Body of pancreas (tissue), 4 donors: ENCODE measurements at regions not wholly inside any gene's neighbourhood (a gene's known extent, or its start where the extent isn't known, plus 50 kb on each side); places are given as distances from the start of the nearest gene placed in this dataset.
"Not testable (repeated sequence)": the region's sequence is repeated elsewhere in the genome, so short reads cannot be mapped to it uniquely, and the experiment has no call there.

ENCODE experiments used
- ATAC-seq: fragments of 150-250 bp; one replicate; pipeline ENCODE4 v1.9.1; 2016
- DNase-seq, 4 donors: peaks; one replicate each; pipeline ENCODE4 v3.0.0-alpha.2; 2019
- H3K27ac ChIP-seq, 4 donors: fragments of 200-600 bp; sonication (generic); 1 replicate in 3 of 4; 2 replicates in 1 of 4; pipeline versions ENCODE4 v1.5.1 to v1.6.1; 2016 to 2019; ENCODE audit warnings: mild to moderate bottlenecking in 1 of 4, mixed read lengths in 1 of 4, moderate library complexity in 1 of 4
- H3K27me3 ChIP-seq, 2 donors: fragments of 200-600 bp; sonication (generic); one replicate each; pipeline ENCODE4 v1.6.0; 2016; ENCODE audit warnings: mild to moderate bottlenecking in 1 of 2
- H3K36me3 ChIP-seq, 2 donors: fragments of 200-600 bp; sonication (generic); replicated peaks in 1 of 2; 2 replicates each; pipeline ENCODE4 v1.5.1; 2016; ENCODE audit warnings: low read depth in 2 of 2; ENCODE audit not compliant: insufficient read depth in 1 of 2
- H3K4me1 ChIP-seq: fragments of 200-600 bp; sonication (generic); one replicate; pipeline ENCODE4 v1.6.0; 2016
- H3K4me3 ChIP-seq, 2 donors: fragments of 200-600 bp; sonication (generic); 1 replicate in 1 of 2; 2 replicates in 1 of 2; pipeline ENCODE4 v1.5.1; 2016 to 2019
- H3K9me3 ChIP-seq, 3 donors: fragments of 200-600 bp; sonication (generic); 1 replicate in 2 of 3; 2 replicates in 1 of 3; pipeline ENCODE4 v1.5.1; 2016
- POLR2A ChIP-seq, 3 donors: fragments of 450-650 bp; IDR thresholded peaks; one replicate each; pipeline ENCODE4 v1.6.1; 2016; ENCODE audit warnings: antibody characterized with exemption in 3 of 3, mild to moderate bottlenecking in 2 of 3
- WGBS, 2 donors: methylation state at CpG; one replicate each; pipeline ENCODE4 v1.1.5; 2017; 5-methylcytosine and 5-hydroxymethylcytosine counted together
- intact Hi-C: fragments of 100-400 bp; cut with DNase I; formaldehyde crosslinking; loops from one replicate; pipeline ENCODE4 v1.15.1; 2023
- TF ChIP-seq, protein P1 (sequence below), 7 experiments: fragments of 450-650 bp in 4 of 7; fragments of 200-600 bp in 3 of 7; sonication (generic) in 3 of 7; IDR thresholded peaks; one replicate each; pipeline ENCODE4 v1.5.1; 2016 to 2019; ENCODE audit warnings: antibody characterized with exemption in 7 of 7

DNA sequence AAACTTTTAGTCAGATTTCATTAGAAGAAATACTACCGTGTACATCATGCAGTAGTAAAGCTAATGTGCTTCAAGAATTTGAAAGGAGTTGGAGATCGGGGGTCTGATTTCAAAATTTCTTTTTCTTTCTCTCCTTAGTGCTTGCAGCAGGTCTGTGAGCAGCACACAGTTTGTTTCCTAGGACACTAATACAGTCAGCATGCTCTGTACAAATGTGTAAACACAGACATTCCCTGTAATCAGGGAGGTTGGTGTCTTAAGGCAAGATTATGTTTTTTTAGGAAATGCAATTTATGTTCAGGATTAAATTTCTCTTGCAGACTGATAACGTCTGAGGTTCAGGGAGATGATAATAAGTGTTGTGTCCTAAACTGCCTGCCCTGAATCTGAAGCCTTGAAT lies 142.7 kb downstream of the ALX1 start:
- TF ChIP-seq POLR2A (IDR thresholded peaks at IDR 0.05): no peak
- TF ChIP-seq, protein P1, sequence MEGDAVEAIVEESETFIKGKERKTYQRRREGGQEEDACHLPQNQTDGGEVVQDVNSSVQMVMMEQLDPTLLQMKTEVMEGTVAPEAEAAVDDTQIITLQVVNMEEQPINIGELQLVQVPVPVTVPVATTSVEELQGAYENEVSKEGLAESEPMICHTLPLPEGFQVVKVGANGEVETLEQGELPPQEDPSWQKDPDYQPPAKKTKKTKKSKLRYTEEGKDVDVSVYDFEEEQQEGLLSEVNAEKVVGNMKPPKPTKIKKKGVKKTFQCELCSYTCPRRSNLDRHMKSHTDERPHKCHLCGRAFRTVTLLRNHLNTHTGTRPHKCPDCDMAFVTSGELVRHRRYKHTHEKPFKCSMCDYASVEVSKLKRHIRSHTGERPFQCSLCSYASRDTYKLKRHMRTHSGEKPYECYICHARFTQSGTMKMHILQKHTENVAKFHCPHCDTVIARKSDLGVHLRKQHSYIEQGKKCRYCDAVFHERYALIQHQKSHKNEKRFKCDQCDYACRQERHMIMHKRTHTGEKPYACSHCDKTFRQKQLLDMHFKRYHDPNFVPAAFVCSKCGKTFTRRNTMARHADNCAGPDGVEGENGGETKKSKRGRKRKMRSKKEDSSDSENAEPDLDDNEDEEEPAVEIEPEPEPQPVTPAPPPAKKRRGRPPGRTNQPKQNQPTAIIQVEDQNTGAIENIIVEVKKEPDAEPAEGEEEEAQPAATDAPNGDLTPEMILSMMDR (IDR thresholded peaks at IDR 0.05): no peak
- Histone ChIP-seq H3K4me1 (no peaks in the 10 kb centered on the region), H3K27me3 (peaks cover 0 to 9% of the 10 kb centered on the region in 2 donors), H3K36me3 (no peaks in the 10 kb centered on the region), H3K4me3 (no peak overlapping the region), H3K9me3 (no peaks in the 10 kb centered on the region), H3K27ac (no peak overlapping the region)
- ATAC-seq: no peak
- 36 to 44% methylated on average over 3 of the region's 3 CpGs for WGBS, 2 donors
- no peak for DNase-seq
- intact Hi-C loops: no loop called here

DNA sequence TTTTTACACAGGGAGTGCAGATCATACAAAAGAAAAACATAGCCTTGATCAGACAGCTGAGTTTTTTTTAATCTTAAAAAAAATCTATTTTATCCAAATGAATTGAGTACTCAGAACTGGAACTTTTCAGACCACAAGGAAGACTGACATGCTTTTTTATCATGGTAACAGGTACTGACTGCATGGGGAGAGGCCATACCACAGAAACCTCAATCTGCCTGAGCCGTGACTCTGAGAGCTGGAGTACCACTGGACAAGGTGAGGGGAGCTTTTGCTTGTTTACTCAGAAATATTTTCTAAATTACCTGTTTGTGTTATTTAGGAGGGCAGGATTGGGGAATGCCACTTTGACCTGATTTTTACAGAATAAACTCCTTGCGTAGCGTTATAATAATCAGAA lies 143.9 kb downstream of the ALX1 start:
- intact Hi-C loops: no loop called here
- H3K27ac ChIP-seq: no peak overlapping the region
- no peaks in the 10 kb centered on the region for H3K36me3 ChIP-seq
- H3K4me1 ChIP-seq: no peaks in the 10 kb centered on the region
- no peak overlapping the region for H3K4me3 ChIP-seq
- no peaks in the 10 kb centered on the region for H3K9me3 ChIP-seq
- 73 to 83% methylated on average over 3 of the region's 3 CpGs for WGBS, 2 donors
- ATAC-seq (no peak), DNase-seq (no peak)
- TF ChIP-seq, protein P1 (IDR thresholded peaks at IDR 0.05): no peak
- no peak for TF ChIP-seq POLR2A (IDR thresholded peaks at IDR 0.05)
- H3K27me3 ChIP-seq: peaks cover 0 to 5% of the 10 kb centered on the region in 2 donors

DNA sequence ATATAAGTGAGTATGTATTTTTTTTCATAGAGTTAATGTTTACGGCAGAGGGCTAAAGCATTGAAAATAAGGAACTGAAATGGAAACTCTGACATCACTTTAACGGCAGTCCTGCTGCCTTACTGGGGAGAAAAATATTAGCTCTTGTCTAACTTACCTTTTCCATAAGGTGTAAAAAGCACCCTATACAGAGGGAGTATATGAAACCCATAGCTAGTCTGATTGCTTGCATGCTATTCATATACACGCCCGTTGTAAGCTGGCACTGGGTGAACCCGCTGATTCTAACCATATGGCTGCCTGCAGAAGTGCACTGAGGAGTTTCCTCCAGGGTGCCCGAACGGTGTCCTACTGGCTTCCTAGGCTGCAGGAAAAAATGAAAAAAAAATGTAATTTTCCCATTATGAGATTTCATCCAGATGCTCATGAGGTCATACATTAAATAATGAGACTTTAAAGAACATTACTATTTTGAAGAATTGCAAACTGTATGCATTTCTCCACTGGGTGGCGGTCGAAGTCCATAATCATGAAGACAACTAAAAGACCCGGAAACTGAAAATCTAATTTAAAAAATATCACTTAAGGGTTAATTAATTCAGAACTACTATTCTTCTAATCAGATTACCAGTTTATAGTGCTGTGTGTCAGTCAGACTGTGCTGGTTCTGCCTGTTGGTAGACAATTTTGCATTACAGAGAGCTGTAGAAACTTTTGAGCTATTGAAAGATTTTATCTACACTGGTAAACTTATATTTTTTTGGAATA lies 144.7 kb downstream of the ALX1 start:
- no peak overlapping the region for H3K4me3 ChIP-seq
- intact Hi-C loops: no loop called here
- H3K27ac ChIP-seq: no peak overlapping the region
- TF ChIP-seq, protein P1 (IDR thresholded peaks at IDR 0.05): peak; percentile 45 to 76 (median 59)
- TF ChIP-seq POLR2A (IDR thresholded peaks at IDR 0.05): no peak
- DNase-seq: peak; percentile 46 to 71 (median 62)
- peaks cover 0 to 4% of the 10 kb centered on the region in 2 donors for H3K27me3 ChIP-seq
- H3K9me3 ChIP-seq: no peaks in the 10 kb centered on the region
- H3K36me3 ChIP-seq: no peaks in the 10 kb centered on the region
- H3K4me1 ChIP-seq: no peaks in the 10 kb centered on the region
- ATAC-seq: peak; percentile 68
- WGBS, 2 donors: 25 to 30% methylated on average over 10 of the region's 10 CpGs

DNA sequence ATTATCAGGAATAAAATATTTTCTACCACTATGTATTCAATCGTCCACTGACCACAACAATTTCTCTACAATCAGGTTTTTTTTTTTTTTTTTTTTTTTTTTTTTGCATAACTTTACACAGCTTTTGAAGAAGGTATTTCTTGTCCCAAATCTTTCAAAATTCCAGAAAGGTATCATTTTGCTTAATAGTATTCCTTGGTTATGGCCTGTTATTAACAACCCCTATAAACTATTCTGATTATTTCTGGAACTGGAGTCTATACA lies 145.3 kb downstream of the ALX1 start:
- H3K27me3 ChIP-seq: peaks cover 0 to 4% of the 10 kb centered on the region in 2 donors
- H3K36me3 ChIP-seq: no peaks in the 10 kb centered on the region
- H3K4me1 ChIP-seq: no peaks in the 10 kb centered on the region
- H3K27ac ChIP-seq: no peak overlapping the region
- H3K4me3 ChIP-seq: no peak overlapping the region
- no peaks in the 10 kb centered on the region for H3K9me3 ChIP-seq
- TF ChIP-seq, protein P1 (IDR thresholded peaks at IDR 0.05): no peak
- TF ChIP-seq POLR2A (IDR thresholded peaks at IDR 0.05): no peak
- intact Hi-C loops: no loop called here
- WGBS, 2 donors: 14 to 21% methylated on average over 1 of the region's 1 CpG
- DNase-seq (no peak), ATAC-seq (no peak)

DNA sequence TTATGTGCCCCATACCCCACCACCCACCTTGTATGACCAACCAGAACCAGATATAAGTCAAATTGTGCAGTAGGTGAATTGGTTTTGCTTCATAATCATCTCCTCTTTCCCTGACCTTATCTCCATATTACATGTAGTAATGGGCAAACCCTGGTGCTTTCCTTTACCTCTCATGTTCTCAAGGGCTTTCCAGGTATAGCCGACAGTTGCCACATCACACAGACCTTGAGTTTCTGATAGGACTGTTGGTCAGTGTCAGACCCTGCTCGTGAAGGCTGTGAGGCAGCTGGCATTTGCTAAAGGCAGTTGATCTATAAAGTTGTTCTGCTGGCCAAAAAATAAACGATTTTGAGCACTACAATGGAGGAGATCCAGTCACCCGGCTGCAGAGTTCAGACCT lies 145.9 kb downstream of the ALX1 start:
- H3K27ac ChIP-seq: no peak overlapping the region
- WGBS, 2 donors: 26 to 28% methylated on average over 4 of the region's 4 CpGs
- H3K36me3 ChIP-seq: no peaks in the 10 kb centered on the region
- no peak for DNase-seq
- no peak for ATAC-seq
- H3K4me3 ChIP-seq: no peak overlapping the region
- H3K4me1 ChIP-seq: no peaks in the 10 kb centered on the region
- TF ChIP-seq, protein P1 (IDR thresholded peaks at IDR 0.05): no peak
- no peak for TF ChIP-seq POLR2A (IDR thresholded peaks at IDR 0.05)
- H3K27me3 ChIP-seq: peaks cover 0 to 4% of the 10 kb centered on the region in 2 donors
- H3K9me3 ChIP-seq: no peaks in the 10 kb centered on the region
- intact Hi-C loops: no loop called here

DNA sequence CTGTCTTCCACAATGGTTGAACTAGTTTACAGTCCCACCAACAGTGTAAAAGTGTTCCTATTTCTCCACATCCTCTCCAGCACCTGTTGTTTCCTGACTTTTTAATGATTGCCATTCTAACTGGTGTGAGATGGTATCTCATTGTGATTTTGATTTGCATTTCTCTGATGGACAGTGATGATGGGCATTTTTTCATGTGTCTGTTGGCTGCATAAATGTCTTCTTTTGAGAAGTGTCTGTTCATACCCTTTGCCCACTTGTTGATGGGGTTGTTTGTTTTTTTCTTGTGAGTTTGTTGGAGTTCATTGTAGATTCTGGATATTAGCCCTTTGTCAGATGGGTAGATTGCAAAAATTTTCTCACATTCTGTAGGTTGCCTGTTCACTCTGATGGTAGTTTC lies 153.1 kb downstream of the ALX1 start:
- H3K27ac ChIP-seq, H3K4me3 ChIP-seq, H3K4me1 ChIP-seq, ATAC-seq, DNase-seq, H3K36me3 ChIP-seq, intact Hi-C loops, H3K27me3 ChIP-seq, H3K9me3 ChIP-seq: not testable (repeated sequence)
